ENCODE measurements at regions not wholly inside any gene's neighbourhood (a gene's known extent, or its start where the extent isn't known, plus 50 kb on each side); places are given as distances from the start of the nearest gene placed in this dataset.

- no peak for TF ChIP-seq CTCF (IDR thresholded peaks at IDR 0.05; ENCODE audit: low read length)
- TF ChIP-seq EZH2 (IDR thresholded peaks at IDR 0.05; ENCODE audit: borderline replicate concordance, low read length), result no peak
These were observed 426.7 kb upstream of the B3GAT1 start for GRCh38 chr11:134838708-134839107.

Measured in OCI-LY1 (cell line).